Ovary (tissue), 3 donors: ENCODE measurements at regions not wholly inside any gene's neighbourhood (a gene's known extent, or its start where the extent isn't known, plus 50 kb on each side); places are given as distances from the start of the nearest gene placed in this dataset.

ENCODE experiments used
- CTCF ChIP-seq, 3 donors: fragments of 450-650 bp in 2 of 3; fragments of 200-600 bp in 1 of 3; IDR thresholded peaks; one replicate each; pipeline versions ENCODE4 v1.5.1 to v1.8.0; 2016 to 2022; ENCODE audit warnings: antibody characterized with exemption in 3 of 3, mild to moderate bottlenecking in 1 of 3
- EP300 ChIP-seq: sonication (generic); formaldehyde crosslinking; IDR thresholded peaks from one replicate; pipeline ENCODE4 v1.6.1; 2017; ENCODE audit warnings: antibody characterized with exemption
- POLR2A ChIP-seq: fragments of 450-650 bp; IDR thresholded peaks from one replicate; pipeline ENCODE4 v1.6.1; 2017; ENCODE audit warnings: antibody characterized with exemption, mild to moderate bottlenecking, moderate library complexity
- donor health status: DM: no; HTN: no; CAD: no.

- no peak for TF ChIP-seq EP300
- no peak for TF ChIP-seq CTCF (IDR thresholded peaks at IDR 0.05)
- TF ChIP-seq POLR2A, result no peak
These were observed 391.7 kb upstream of the HTR2A start for GRCh38 chr13:47288546-47288945.
